ENCODE measurements at regions not wholly inside any gene's neighbourhood (a gene's known extent, or its start where the extent isn't known, plus 50 kb on each side); places are given as distances from the start of the nearest gene placed in this dataset.
"Not testable (repeated sequence)": the region's sequence is repeated elsewhere in the genome, so short reads cannot be mapped to it uniquely, and the experiment has no call there.

DNA sequence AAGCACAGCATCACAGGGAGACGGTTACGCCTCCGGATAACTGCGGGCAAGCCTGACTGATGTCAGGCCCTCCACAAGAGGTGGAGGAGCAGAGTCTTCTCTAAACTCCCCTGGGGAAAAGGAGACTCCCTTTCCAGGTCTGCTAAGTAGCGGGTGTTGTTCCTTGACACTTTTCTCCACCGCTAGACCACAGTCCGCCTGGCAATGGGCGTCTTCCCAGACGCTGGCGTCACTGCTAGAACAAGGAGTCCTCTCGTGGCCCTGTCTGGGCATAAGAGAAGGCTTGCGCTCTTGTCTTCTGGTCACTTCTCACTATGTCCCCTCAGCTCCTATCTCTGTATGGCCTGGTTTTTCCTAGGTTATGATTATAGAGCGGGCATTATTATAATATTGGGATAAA, 808.5 kb upstream of the GRIA3 start:
- TF ChIP-seq YY1 (IDR thresholded peaks at IDR 0.05); CTCF (IDR thresholded peaks at IDR 0.05; ENCODE audit: low read depth, low read length, missing input control); ATF3 (IDR thresholded peaks at IDR 0.05); SP1 (IDR thresholded peaks at IDR 0.05); EGR1 (IDR thresholded peaks at IDR 0.05; ENCODE audit: low read depth in 2 of 2); GABPA (IDR thresholded peaks at IDR 0.05 in 1 of 2, conservative IDR thresholded peaks at IDR 0.05 in 1 of 2): not testable (repeated sequence)
- TF ChIP-seq, protein P1, sequence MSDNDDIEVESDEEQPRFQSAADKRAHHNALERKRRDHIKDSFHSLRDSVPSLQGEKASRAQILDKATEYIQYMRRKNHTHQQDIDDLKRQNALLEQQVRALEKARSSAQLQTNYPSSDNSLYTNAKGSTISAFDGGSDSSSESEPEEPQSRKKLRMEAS (IDR thresholded peaks at IDR 0.05): not testable (repeated sequence)
- TF ChIP-seq, protein P2, sequence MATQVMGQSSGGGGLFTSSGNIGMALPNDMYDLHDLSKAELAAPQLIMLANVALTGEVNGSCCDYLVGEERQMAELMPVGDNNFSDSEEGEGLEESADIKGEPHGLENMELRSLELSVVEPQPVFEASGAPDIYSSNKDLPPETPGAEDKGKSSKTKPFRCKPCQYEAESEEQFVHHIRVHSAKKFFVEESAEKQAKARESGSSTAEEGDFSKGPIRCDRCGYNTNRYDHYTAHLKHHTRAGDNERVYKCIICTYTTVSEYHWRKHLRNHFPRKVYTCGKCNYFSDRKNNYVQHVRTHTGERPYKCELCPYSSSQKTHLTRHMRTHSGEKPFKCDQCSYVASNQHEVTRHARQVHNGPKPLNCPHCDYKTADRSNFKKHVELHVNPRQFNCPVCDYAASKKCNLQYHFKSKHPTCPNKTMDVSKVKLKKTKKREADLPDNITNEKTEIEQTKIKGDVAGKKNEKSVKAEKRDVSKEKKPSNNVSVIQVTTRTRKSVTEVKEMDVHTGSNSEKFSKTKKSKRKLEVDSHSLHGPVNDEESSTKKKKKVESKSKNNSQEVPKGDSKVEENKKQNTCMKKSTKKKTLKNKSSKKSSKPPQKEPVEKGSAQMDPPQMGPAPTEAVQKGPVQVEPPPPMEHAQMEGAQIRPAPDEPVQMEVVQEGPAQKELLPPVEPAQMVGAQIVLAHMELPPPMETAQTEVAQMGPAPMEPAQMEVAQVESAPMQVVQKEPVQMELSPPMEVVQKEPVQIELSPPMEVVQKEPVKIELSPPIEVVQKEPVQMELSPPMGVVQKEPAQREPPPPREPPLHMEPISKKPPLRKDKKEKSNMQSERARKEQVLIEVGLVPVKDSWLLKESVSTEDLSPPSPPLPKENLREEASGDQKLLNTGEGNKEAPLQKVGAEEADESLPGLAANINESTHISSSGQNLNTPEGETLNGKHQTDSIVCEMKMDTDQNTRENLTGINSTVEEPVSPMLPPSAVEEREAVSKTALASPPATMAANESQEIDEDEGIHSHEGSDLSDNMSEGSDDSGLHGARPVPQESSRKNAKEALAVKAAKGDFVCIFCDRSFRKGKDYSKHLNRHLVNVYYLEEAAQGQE (IDR thresholded peaks at IDR 0.05): not testable (repeated sequence)
